ENCODE measurements at regions not wholly inside any gene's neighbourhood (a gene's known extent, or its start where the extent isn't known, plus 50 kb on each side); places are given as distances from the start of the nearest gene placed in this dataset.

DNA sequence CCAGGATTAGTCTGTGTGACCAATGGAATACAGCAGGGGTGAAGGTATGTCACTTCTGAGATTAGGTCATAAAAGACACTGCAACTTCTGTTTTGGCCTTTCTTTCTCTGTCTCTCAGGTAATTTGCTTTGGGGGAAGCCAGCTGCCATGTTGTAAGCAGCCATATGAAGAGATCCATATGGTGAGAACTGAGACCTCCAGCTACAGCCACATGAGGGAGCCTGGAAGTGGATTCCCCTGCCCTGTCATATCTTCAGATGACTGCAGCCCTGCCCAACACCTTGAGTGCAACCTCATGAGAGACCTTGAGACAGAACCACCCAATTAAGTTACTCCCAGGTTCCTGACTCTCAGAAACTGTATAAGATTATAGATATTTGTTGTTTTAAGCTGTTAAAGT is 70.1 kb upstream of the ESRRG start:
- TF ChIP-seq KAT2B (IDR thresholded peaks at IDR 0.05; ENCODE audit: low read depth, low read length) (no peak), NCOA4 (IDR thresholded peaks at IDR 0.05; ENCODE audit: partially characterized antibody) (no peak)
- intact Hi-C loops (cut with micrococcal nuclease): no loop called here
- in situ Hi-C loops (cut with MboI): no loop called here
- Histone ChIP-seq H3K79me2 (ENCODE audit: control insufficient read depth, insufficient read depth, low read length) (no peaks in the 10 kb centered on the region), H3K27ac (ENCODE audit: extremely low read depth, low read depth, low read length) (no peak overlapping the region), H3K4me2 (ENCODE audit: insufficient read depth, low read length) (no peak overlapping the region), H3K4me1 (replicated peaks in 1 of 2; ENCODE audit: control insufficient read depth in 2 of 2, insufficient read depth in 2 of 2, low read length in 2 of 2) (no peaks in the 10 kb centered on the region), H3K9me1 (ENCODE audit: control insufficient read depth, insufficient read depth, low read length) (no peaks in the 10 kb centered on the region), H2AFZ (ENCODE audit: low read depth, low read length) (no peak overlapping the region), H3K9me3 (replicated peaks; ENCODE audit: control insufficient read depth, insufficient read depth, low read depth, low read length) (no peaks in the 10 kb centered on the region), H3K36me3 (ENCODE audit: control insufficient read depth, insufficient read depth, low read length) (no peaks in the 10 kb centered on the region), H3K27me3 (ENCODE audit: control insufficient read depth in 2 of 2, insufficient read depth in 2 of 2, low read length in 2 of 2) (no peaks in the 10 kb centered on the region), H4K20me1 (replicated peaks; ENCODE audit: control insufficient read depth, insufficient read depth, low read length) (no peaks in the 10 kb centered on the region), H3K9ac (ENCODE audit: insufficient read depth in 1 of 2, low read depth in 2 of 2, low read length in 2 of 2) (no peak overlapping the region), H3K4me3 (no peak overlapping the region)
- DNase-seq (ENCODE audit: extremely low read depth in 1 of 4, low spot score in 3 of 4) (no peak), ATAC-seq (no peak), FAIRE-seq (no peak)
- POLR2A ChIA-PET: no interaction called here
- BruUV-seq (replicated peaks): no TSS peak
- CTCF ChIA-PET (ENCODE audit: low intra/inter-chr PET ratio): no interaction called here

DNA sequence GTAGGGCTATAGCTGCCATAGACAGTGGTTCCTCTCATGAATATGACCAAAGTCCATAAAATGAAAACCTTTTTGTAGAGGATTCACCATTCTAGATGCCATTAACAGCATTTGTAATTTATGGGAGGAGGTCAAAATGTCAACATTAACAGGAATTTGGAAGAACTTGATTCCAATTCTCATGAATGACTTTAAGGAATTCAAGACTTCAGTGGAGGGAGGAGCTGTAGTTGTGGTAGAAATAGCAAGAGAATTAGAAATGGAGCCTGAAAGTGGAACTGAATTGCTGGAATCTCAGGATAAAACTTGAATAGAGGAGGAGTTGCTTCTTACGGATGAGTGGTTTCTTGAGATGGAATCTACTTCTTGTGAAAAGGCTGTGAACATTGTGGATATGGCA is 65.4 kb upstream of the ESRRG start:
- Histone ChIP-seq H3K9me1 (ENCODE audit: control insufficient read depth, insufficient read depth, low read length) (no peaks in the 10 kb centered on the region), H3K27me3 (ENCODE audit: control insufficient read depth in 2 of 2, insufficient read depth in 2 of 2, low read length in 2 of 2) (no peaks in the 10 kb centered on the region), H3K27ac (ENCODE audit: extremely low read depth, low read depth, low read length) (no peak overlapping the region), H4K20me1 (replicated peaks; ENCODE audit: control insufficient read depth, insufficient read depth, low read length) (no peaks in the 10 kb centered on the region), H3K4me2 (ENCODE audit: insufficient read depth, low read length) (no peak overlapping the region), H2AFZ (ENCODE audit: low read depth, low read length) (no peak overlapping the region), H3K4me1 (replicated peaks in 1 of 2; ENCODE audit: control insufficient read depth in 2 of 2, insufficient read depth in 2 of 2, low read length in 2 of 2) (no peaks in the 10 kb centered on the region), H3K79me2 (ENCODE audit: control insufficient read depth, insufficient read depth, low read length) (no peaks in the 10 kb centered on the region), H3K36me3 (ENCODE audit: control insufficient read depth, insufficient read depth, low read length) (no peaks in the 10 kb centered on the region), H3K9me3 (replicated peaks; ENCODE audit: control insufficient read depth, insufficient read depth, low read depth, low read length) (0 out of 2 replicates have a peak, but pooled peaks cover 2% of the 10 kb centered on the region), H3K4me3 (no peak overlapping the region), H3K9ac (ENCODE audit: insufficient read depth in 1 of 2, low read depth in 2 of 2, low read length in 2 of 2) (no peak overlapping the region)
- ATAC-seq (no peak), DNase-seq (ENCODE audit: extremely low read depth in 1 of 4, low spot score in 3 of 4) (no peak), FAIRE-seq (no peak)
- BruUV-seq (replicated peaks): no TSS peak
- ChIA-PET CTCF (ENCODE audit: low intra/inter-chr PET ratio) (no interaction called here), POLR2A (no interaction called here)
- intact Hi-C loops (cut with micrococcal nuclease) (no loop called here), in situ Hi-C loops (cut with MboI) (no loop called here)
- 13% methylated on average over 1 of the region's 1 CpG for WGBS (ENCODE audit: insufficient coverage, low coverage, missing lambda C conversion rate)
- TF ChIP-seq ZNF134 (CRISPR knock-in tag; conservative IDR thresholded peaks at IDR 0.05) (no peak), ARHGAP35 (IDR thresholded peaks at IDR 0.05; ENCODE audit: partially characterized antibody) (no peak), POU5F1 (IDR thresholded peaks at IDR 0.05; ENCODE audit: borderline replicate concordance, low read depth, low read length, partially characterized antibody) (no peak), FOXA1 (IDR thresholded peaks at IDR 0.05; ENCODE audit: borderline replicate concordance) (no peak), MEF2A (IDR thresholded peaks at IDR 0.05; ENCODE audit: control insufficient read depth, low read depth, low read length) (no peak), KAT7 (CRISPR knock-in tag; IDR thresholded peaks at IDR 0.05; ENCODE audit: borderline replicate concordance) (no peak), PCBP2 (IDR thresholded peaks at IDR 0.05; ENCODE audit: low read depth, low read length, poor library complexity, severe bottlenecking) (no peak), U2AF2 (optimal IDR thresholded peaks at IDR 0.05; ENCODE audit: low read depth, low read length) (no peak), CBFA2T3 (IDR thresholded peaks at IDR 0.05) (no peak)
- TF ChIP-seq, protein P1, sequence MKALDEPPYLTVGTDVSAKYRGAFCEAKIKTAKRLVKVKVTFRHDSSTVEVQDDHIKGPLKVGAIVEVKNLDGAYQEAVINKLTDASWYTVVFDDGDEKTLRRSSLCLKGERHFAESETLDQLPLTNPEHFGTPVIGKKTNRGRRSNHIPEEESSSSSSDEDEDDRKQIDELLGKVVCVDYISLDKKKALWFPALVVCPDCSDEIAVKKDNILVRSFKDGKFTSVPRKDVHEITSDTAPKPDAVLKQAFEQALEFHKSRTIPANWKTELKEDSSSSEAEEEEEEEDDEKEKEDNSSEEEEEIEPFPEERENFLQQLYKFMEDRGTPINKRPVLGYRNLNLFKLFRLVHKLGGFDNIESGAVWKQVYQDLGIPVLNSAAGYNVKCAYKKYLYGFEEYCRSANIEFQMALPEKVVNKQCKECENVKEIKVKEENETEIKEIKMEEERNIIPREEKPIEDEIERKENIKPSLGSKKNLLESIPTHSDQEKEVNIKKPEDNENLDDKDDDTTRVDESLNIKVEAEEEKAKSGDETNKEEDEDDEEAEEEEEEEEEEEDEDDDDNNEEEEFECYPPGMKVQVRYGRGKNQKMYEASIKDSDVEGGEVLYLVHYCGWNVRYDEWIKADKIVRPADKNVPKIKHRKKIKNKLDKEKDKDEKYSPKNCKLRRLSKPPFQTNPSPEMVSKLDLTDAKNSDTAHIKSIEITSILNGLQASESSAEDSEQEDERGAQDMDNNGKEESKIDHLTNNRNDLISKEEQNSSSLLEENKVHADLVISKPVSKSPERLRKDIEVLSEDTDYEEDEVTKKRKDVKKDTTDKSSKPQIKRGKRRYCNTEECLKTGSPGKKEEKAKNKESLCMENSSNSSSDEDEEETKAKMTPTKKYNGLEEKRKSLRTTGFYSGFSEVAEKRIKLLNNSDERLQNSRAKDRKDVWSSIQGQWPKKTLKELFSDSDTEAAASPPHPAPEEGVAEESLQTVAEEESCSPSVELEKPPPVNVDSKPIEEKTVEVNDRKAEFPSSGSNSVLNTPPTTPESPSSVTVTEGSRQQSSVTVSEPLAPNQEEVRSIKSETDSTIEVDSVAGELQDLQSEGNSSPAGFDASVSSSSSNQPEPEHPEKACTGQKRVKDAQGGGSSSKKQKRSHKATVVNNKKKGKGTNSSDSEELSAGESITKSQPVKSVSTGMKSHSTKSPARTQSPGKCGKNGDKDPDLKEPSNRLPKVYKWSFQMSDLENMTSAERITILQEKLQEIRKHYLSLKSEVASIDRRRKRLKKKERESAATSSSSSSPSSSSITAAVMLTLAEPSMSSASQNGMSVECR (CRISPR knock-in tag; IDR thresholded peaks at IDR 0.05): no peak
